ENCODE measurements at regions not wholly inside any gene's neighbourhood (a gene's known extent, or its start where the extent isn't known, plus 50 kb on each side); places are given as distances from the start of the nearest gene placed in this dataset.

GRCh38 chr18:25810736-25811135 is 279.7 kb downstream of the SS18 start:
- TF ChIP-seq POLR2A (IDR thresholded peaks at IDR 0.05; ENCODE audit: low read depth, low read length), result no peak
- no peak for TF ChIP-seq MAZ (IDR thresholded peaks at IDR 0.05; ENCODE audit: borderline replicate concordance, low read depth, low read length)
- TF ChIP-seq SMC3 (IDR thresholded peaks at IDR 0.05; ENCODE audit: low read depth, low read length), result no peak
- ATAC-seq (ENCODE audit: low read depth) (no peak), DNase-seq (no peak)
- no peak overlapping the region for H3K4me3 ChIP-seq (ENCODE audit: insufficient read depth, low read depth, low read length)
- H2AK9ac ChIP-seq (replicated peaks; ENCODE audit: low read depth, low read length, poor library complexity), result no peak overlapping the region
- dilution Hi-C loops (cut with HindIII; ENCODE audit: low sequenced_read_pairs, unreplicated experiment) (no loop called here), in situ Hi-C loops (cut with MboI; ENCODE audit: low sequenced_read_pairs) (no loop called here), intact Hi-C loops (cut with micrococcal nuclease) (no loop called here)
- H4K8ac ChIP-seq (ENCODE audit: low read depth in 2 of 2, low read length in 2 of 2), result no peak overlapping the region
- H3K4me1 ChIP-seq (ENCODE audit: control insufficient read depth, insufficient read depth, low read length), result no peaks in the 10 kb centered on the region
- H3K27ac ChIP-seq (ENCODE audit: insufficient read depth, low read length), result no peak overlapping the region
- no peak overlapping the region for H3K14ac ChIP-seq (replicated peaks; ENCODE audit: low read depth, low read length)
- no peaks in the 10 kb centered on the region for H3K79me1 ChIP-seq (ENCODE audit: low read depth in 1 of 2, low read length in 2 of 2)
- no peaks in the 10 kb centered on the region for H4K20me1 ChIP-seq (ENCODE audit: insufficient read depth, low read length)
- CTCF ChIA-PET, result no interaction called here
- no peaks in the 10 kb centered on the region; the same call in none of the 2 replicates for H3K27me3 ChIP-seq (ENCODE audit: control insufficient read depth, insufficient read depth, low read length)
- H2AFZ ChIP-seq (replicated peaks; ENCODE audit: low read length, poor library complexity), result no peak overlapping the region
- POLR2A ChIA-PET (ENCODE audit: unreplicated experiment), result no interaction called here
- H3K23ac ChIP-seq (ENCODE audit: low read depth, low read length), result no peak overlapping the region
- no peak overlapping the region for H3K9ac ChIP-seq (ENCODE audit: low read depth, low read length)
- H3K36me3 ChIP-seq (ENCODE audit: control insufficient read depth, insufficient read depth, low read length), result no peaks in the 10 kb centered on the region
- no peaks in the 10 kb centered on the region for H3K9me1 ChIP-seq (ENCODE audit: insufficient read depth, low read length)
- no peak overlapping the region for H4K5ac ChIP-seq (ENCODE audit: low read depth, low read length)
- no peak overlapping the region for H3K18ac ChIP-seq (ENCODE audit: low read depth, low read length)
- H2AK5ac ChIP-seq (ENCODE audit: low read depth, low read length), result no peak overlapping the region
- H3K56ac ChIP-seq (ENCODE audit: extremely low read depth, insufficient read depth, low read length), result no peak overlapping the region
- no CpG with 5 or more reads among the region's 3 CpGs for WGBS, 2 experiments (ENCODE audit: extremely low coverage in 2 of 2, insufficient read length in 1 of 2)
- no peak overlapping the region for H4K91ac ChIP-seq (ENCODE audit: insufficient read depth, low read depth, low read length)
- no peak overlapping the region for H2BK20ac ChIP-seq (ENCODE audit: low read depth, low read length)
- BruUV-seq (replicated peaks), result no TSS peak
- H3K4ac ChIP-seq (ENCODE audit: low read depth, low read length), result no peak overlapping the region
- no peak overlapping the region for H2BK5ac ChIP-seq (ENCODE audit: low read depth, low read length, poor library complexity, severe bottlenecking)
- no peak overlapping the region for H3K4me2 ChIP-seq (ENCODE audit: low read depth, low read length)
- no peaks in the 10 kb centered on the region for H3K9me3 ChIP-seq (ENCODE audit: control insufficient read depth, insufficient read depth, low read length)
- no peak overlapping the region for H2BK15ac ChIP-seq (ENCODE audit: low read depth, low read length)
- no peak overlapping the region for H2BK120ac ChIP-seq (ENCODE audit: low read depth, low read length)

All from IMR-90 (cell line).